GM18870 (cell line): ENCODE measurements at regions not wholly inside any gene's neighbourhood (a gene's known extent, or its start where the extent isn't known, plus 50 kb on each side); places are given as distances from the start of the nearest gene placed in this dataset.
A peak's percentile ranks its signal among the peaks of the same experiment; 100 is the strongest.

Experiments
- ATAC-seq: cut with Tn5 transposase; IDR thresholded peaks from one replicate; pipeline ENCODE4 v1.9.1; 2021; ENCODE audit warnings: moderate library complexity; ENCODE audit not compliant: unreplicated experiment

GRCh38 chrX:13266641-13267345 is 53.1 kb downstream of the ATXN3L start:
- ATAC-seq, result no peak

- no peak for ATAC-seq
Observed at GRCh38 chrX:13265549-13266132, 54.2 kb downstream of the ATXN3L start.

- ATAC-seq, result no peak
Observed at GRCh38 chrX:13265111-13265510, 54.7 kb downstream of the ATXN3L start.

- ATAC-seq, result peak; percentile 71
Observed at GRCh38 chrX:13263560-13264251, 56.1 kb downstream of the ATXN3L start.

GRCh38 chrX:13261348-13261747 is 58.5 kb downstream of the ATXN3L start:
- ATAC-seq, result no peak

GRCh38 chrX:13260598-13260997 is 59.3 kb downstream of the ATXN3L start:
- no peak for ATAC-seq

GRCh38 chrX:13258725-13259124 is 61.1 kb downstream of the ATXN3L start:
- ATAC-seq, result no peak

GRCh38 chrX:13258052-13258444 is 61.8 kb downstream of the ATXN3L start:
- peak; percentile 19 for ATAC-seq

- ATAC-seq, result peak; percentile 51
Observed at GRCh38 chrX:13257223-13258051, 62.4 kb downstream of the ATXN3L start.

- no peak for ATAC-seq
Observed at GRCh38 chrX:13256603-13257002, 63.2 kb downstream of the ATXN3L start.

- no peak for ATAC-seq
Observed at GRCh38 chrX:13254870-13255269, 65.0 kb downstream of the ATXN3L start.

- no peak for ATAC-seq
Observed at GRCh38 chrX:13254076-13254785, 65.6 kb downstream of the ATXN3L start.

GRCh38 chrX:13253223-13253622 is 66.6 kb downstream of the ATXN3L start:
- no peak for ATAC-seq

- no peak for ATAC-seq
Observed at GRCh38 chrX:13252726-13253125, 67.1 kb downstream of the ATXN3L start.

GRCh38 chrX:13250826-13251580 is 68.8 kb downstream of the ATXN3L start:
- no peak for ATAC-seq

GRCh38 chrX:13248867-13249486 is 70.9 kb downstream of the ATXN3L start:
- no peak for ATAC-seq

- no peak for ATAC-seq
Observed at GRCh38 chrX:13239272-13239671, 80.6 kb downstream of the ATXN3L start.

GRCh38 chrX:13235930-13236329 is 83.9 kb downstream of the ATXN3L start:
- no peak for ATAC-seq

GRCh38 chrX:13232484-13232883 is 87.4 kb downstream of the ATXN3L start:
- ATAC-seq, result no peak

- no peak for ATAC-seq
Observed at GRCh38 chrX:13226214-13226613, 93.6 kb downstream of the ATXN3L start.
